ENCODE measurements at regions not wholly inside any gene's neighbourhood (a gene's known extent, or its start where the extent isn't known, plus 50 kb on each side); places are given as distances from the start of the nearest gene placed in this dataset.

GRCh38 chr2:104468846-104469245 lies 385.1 kb upstream of the POU3F3 start:
- no peak for DNase-seq

- no peak for DNase-seq
Observed at GRCh38 chr2:104472076-104472475, 381.8 kb upstream of the POU3F3 start.

GRCh38 chr2:104473546-104473945 lies 380.4 kb upstream of the POU3F3 start:
- DNase-seq = no peak

- DNase-seq = no peak
Observed at GRCh38 chr2:104474716-104475115, 379.2 kb upstream of the POU3F3 start.

GRCh38 chr2:104476075-104476474 lies 377.8 kb upstream of the POU3F3 start:
- no peak for DNase-seq

- no peak for DNase-seq
Observed at GRCh38 chr2:104476563-104476988, 377.3 kb upstream of the POU3F3 start.

- no peak for DNase-seq
Observed at GRCh38 chr2:104481341-104481740, 372.6 kb upstream of the POU3F3 start.

GRCh38 chr2:104487366-104487765 lies 366.5 kb upstream of the POU3F3 start:
- no peak for DNase-seq

GRCh38 chr2:104493698-104494097 lies 360.2 kb upstream of the POU3F3 start:
- no peak for DNase-seq

GRCh38 chr2:104501342-104501741 lies 352.6 kb upstream of the POU3F3 start:
- DNase-seq = no peak

- no peak for DNase-seq
Observed at GRCh38 chr2:104501929-104502328, 352.0 kb upstream of the POU3F3 start.

GRCh38 chr2:104502901-104503300 lies 351.0 kb upstream of the POU3F3 start:
- DNase-seq = no peak

- no peak for DNase-seq
Observed at GRCh38 chr2:104504331-104505073, 349.4 kb upstream of the POU3F3 start.

GRCh38 chr2:104518256-104518655 lies 335.7 kb upstream of the POU3F3 start:
- DNase-seq = no peak

- no peak for DNase-seq
Observed at GRCh38 chr2:104521247-104521646, 332.7 kb upstream of the POU3F3 start.

GRCh38 chr2:104523921-104524320 lies 330.0 kb upstream of the POU3F3 start:
- DNase-seq = no peak

- no peak for DNase-seq
Observed at GRCh38 chr2:104528101-104528500, 325.8 kb upstream of the POU3F3 start.

GRCh38 chr2:104531122-104531521 lies 322.8 kb upstream of the POU3F3 start:
- no peak for DNase-seq

GRCh38 chr2:104537116-104537515 lies 316.8 kb upstream of the POU3F3 start:
- no peak for DNase-seq

GRCh38 chr2:104538077-104538476 lies 315.8 kb upstream of the POU3F3 start:
- no peak for DNase-seq

- DNase-seq = no peak
Observed at GRCh38 chr2:104539649-104540048, 314.3 kb upstream of the POU3F3 start.

GRCh38 chr2:104545055-104545454 lies 308.9 kb upstream of the POU3F3 start:
- no peak for DNase-seq

- DNase-seq = no peak
Observed at GRCh38 chr2:104546537-104546936, 307.4 kb upstream of the POU3F3 start.

GRCh38 chr2:104547221-104547620 lies 306.7 kb upstream of the POU3F3 start:
- no peak for DNase-seq

- no peak for DNase-seq
Observed at GRCh38 chr2:104561251-104561650, 292.7 kb upstream of the POU3F3 start.

Measured in stimulated activated naive CD4-positive, alpha-beta T cell (primary cell).